Activated naive CD4-positive, alpha-beta T cell treated with anti-CD3 and anti-CD28 coated beads, Interleukin-2, amount 50 U/mL, for 24 hours (primary cell): ENCODE measurements at regions not wholly inside any gene's neighbourhood (a gene's known extent, or its start where the extent isn't known, plus 50 kb on each side); places are given as distances from the start of the nearest gene placed in this dataset.

Experiments used
- H3K27ac Mint-ChIP-seq: one replicate; pipeline ENCODE4 v1.8.0; 2021; ENCODE audit warnings: mild to moderate bottlenecking, mixed read lengths
- H3K27me3 Mint-ChIP-seq: one replicate; pipeline ENCODE4 v1.8.0; 2021; ENCODE audit warnings: mixed read lengths
- H3K36me3 Mint-ChIP-seq: one replicate; pipeline ENCODE4 v1.8.0; 2021; ENCODE audit warnings: mixed read lengths
- H3K4me1 Mint-ChIP-seq: one replicate; pipeline ENCODE4 v1.8.0; 2021; ENCODE audit warnings: mixed read lengths
- H3K4me3 Mint-ChIP-seq: one replicate; pipeline ENCODE4 v1.8.0; 2021; ENCODE audit warnings: mild to moderate bottlenecking, mixed read lengths
- H3K9me3 Mint-ChIP-seq: one replicate; pipeline ENCODE4 v1.8.0; 2021; ENCODE audit warnings: mixed read lengths

- Mint-ChIP-seq H3K4me1 (no peaks in the 10 kb centered on the region), H3K4me3 (no peak overlapping the region), H3K36me3 (no peaks in the 10 kb centered on the region), H3K9me3 (peaks cover 5% of the 10 kb centered on the region), H3K27me3 (no peaks in the 10 kb centered on the region), H3K27ac (no peak overlapping the region)
Measured at GRCh38 chr14:85308531-85309300, 221.2 kb upstream of the FLRT2 start.

GRCh38 chr14:85310491-85311272 is 219.3 kb upstream of the FLRT2 start:
- no peaks in the 10 kb centered on the region for H3K36me3 Mint-ChIP-seq
- no peaks in the 10 kb centered on the region for H3K9me3 Mint-ChIP-seq
- no peaks in the 10 kb centered on the region for H3K4me1 Mint-ChIP-seq
- no peak overlapping the region for H3K4me3 Mint-ChIP-seq
- no peaks in the 10 kb centered on the region for H3K27me3 Mint-ChIP-seq
- H3K27ac Mint-ChIP-seq: no peak overlapping the region

DNA sequence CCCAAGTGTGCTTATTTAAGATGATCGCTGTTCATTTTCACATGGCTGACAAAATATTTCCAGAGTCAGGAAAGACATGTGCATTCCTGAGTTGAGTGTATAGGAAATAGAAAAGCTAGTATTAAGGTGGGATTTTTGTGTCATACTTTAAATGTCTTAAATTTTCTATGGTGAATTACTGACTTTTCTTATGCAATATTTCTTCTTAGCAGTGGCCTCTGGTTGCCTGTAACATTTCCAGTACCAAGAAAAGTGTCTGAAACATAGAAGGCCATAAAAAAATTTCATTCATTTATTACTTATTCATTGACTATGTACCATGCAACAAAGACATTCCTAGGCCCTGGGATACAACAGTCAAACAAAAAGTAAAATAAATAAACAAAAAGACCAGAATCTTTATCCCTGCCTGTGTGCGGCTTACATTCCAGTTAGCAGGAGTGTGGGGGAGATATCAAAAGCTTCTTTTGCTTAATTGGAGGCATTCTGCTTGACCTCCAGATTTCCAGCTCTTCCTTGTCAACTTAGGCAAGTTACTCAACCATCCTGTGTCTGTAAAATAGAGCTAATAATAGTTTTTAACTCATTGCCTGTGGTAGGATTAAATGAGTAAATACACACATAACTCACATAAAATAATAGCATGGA is 216.3 kb upstream of the FLRT2 start:
- no peaks in the 10 kb centered on the region for H3K36me3 Mint-ChIP-seq
- H3K4me1 Mint-ChIP-seq: no peaks in the 10 kb centered on the region
- no peaks in the 10 kb centered on the region for H3K9me3 Mint-ChIP-seq
- H3K27ac Mint-ChIP-seq: no peak overlapping the region
- H3K27me3 Mint-ChIP-seq: no peaks in the 10 kb centered on the region
- H3K4me3 Mint-ChIP-seq: no peak overlapping the region

GRCh38 chr14:85315290-85315689 is 214.7 kb upstream of the FLRT2 start:
- H3K36me3 Mint-ChIP-seq: no peaks in the 10 kb centered on the region
- H3K27ac Mint-ChIP-seq: no peak overlapping the region
- no peak overlapping the region for H3K4me3 Mint-ChIP-seq
- H3K27me3 Mint-ChIP-seq: no peaks in the 10 kb centered on the region
- no peaks in the 10 kb centered on the region for H3K4me1 Mint-ChIP-seq
- H3K9me3 Mint-ChIP-seq: peaks cover 7% of the 10 kb centered on the region

DNA sequence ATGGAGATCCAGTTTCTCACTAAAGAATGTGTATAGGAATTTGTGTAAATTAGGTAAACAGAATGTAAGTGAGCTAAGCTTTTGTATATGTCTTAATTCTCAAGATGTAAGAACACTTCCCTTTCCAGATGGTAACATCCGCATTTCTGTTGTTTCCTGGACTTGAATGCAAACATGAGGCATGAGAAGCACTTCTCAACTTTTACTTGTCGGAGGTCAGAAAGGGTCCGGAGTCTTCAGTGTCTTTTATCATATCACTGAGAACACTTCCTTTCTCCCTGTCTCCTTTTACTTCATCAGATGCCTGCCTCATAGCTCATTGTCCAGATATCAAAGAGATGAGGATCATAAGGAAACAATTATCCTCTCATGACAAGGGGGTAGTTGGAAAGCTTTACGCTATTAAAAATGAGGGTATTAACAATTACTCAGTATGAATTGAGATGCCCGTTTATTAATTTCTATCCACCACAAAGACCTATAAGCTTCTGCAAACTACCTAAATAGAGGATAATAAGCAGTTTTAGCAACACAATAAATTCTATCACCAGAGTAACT is 214.1 kb upstream of the FLRT2 start:
- Mint-ChIP-seq H3K9me3 (peaks cover 8% of the 10 kb centered on the region), H3K4me3 (no peak overlapping the region), H3K4me1 (no peaks in the 10 kb centered on the region), H3K27me3 (no peaks in the 10 kb centered on the region), H3K36me3 (no peaks in the 10 kb centered on the region), H3K27ac (no peak overlapping the region)

DNA sequence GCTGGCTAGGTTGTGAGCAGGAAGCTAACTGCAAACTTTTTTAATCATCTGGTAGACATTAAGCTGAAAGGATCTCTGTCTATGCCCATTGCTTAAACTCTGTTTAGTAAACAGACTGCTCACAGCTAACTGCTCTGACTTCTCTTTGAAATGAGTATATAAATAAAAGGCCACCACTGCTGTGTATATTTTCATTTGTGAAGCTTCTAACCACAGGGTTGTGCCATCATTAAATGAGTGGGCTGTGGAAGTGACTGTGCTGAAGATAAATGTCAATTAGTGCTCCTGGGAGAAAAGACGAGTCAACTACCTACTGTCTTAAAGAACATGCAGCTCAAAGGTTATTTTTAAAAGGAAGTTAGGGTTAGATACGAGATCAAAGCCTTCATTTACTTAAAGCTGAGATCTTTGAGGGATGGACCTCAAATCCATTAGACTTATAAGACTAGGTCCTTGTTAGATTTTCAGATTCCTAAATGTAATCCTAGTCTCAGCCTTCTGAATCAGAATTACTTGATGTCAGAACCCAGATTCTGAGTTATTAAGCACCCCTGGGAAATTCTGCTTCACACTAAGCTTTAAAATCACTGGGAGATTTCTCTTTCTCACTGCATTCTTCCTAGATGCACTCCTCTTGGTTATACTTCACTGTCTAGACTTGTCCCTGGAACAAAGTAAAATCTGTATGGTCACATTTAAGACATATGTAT is 213.1 kb upstream of the FLRT2 start:
- no peaks in the 10 kb centered on the region for H3K27me3 Mint-ChIP-seq
- no peaks in the 10 kb centered on the region for H3K4me1 Mint-ChIP-seq
- H3K27ac Mint-ChIP-seq: no peak overlapping the region
- H3K36me3 Mint-ChIP-seq: no peaks in the 10 kb centered on the region
- no peak overlapping the region for H3K4me3 Mint-ChIP-seq
- peaks cover 8% of the 10 kb centered on the region for H3K9me3 Mint-ChIP-seq

DNA sequence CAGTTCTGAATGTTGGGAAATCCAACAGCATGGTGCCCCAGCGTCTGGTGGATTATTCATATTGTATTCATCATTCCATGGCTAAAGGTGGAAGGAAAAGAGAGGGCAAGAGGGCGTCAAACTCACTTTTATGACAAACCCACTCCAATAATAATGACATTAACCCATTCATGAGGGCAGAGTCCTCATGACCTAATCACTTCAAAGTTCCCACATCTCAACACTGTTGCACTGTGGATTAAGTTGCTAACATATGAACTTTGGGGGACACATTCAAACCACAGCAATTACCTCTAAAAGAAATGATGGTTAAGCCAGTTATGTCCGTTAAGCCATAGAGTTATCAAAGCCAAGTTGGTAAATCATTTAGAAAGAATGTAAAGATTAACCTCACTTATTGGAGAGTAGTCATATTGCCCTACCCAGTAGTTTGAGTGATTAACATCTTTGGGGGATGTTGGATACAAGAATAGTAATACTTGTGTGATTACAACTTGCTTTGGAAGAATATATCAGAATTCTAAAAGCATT is 212.4 kb upstream of the FLRT2 start:
- Mint-ChIP-seq H3K4me1 (no peaks in the 10 kb centered on the region), H3K36me3 (no peaks in the 10 kb centered on the region), H3K27ac (no peak overlapping the region), H3K4me3 (no peak overlapping the region), H3K9me3 (peaks cover 8% of the 10 kb centered on the region), H3K27me3 (no peaks in the 10 kb centered on the region)

GRCh38 chr14:85319101-85319500 is 210.8 kb upstream of the FLRT2 start:
- H3K27ac Mint-ChIP-seq: no peak overlapping the region
- H3K27me3 Mint-ChIP-seq: no peaks in the 10 kb centered on the region
- H3K4me1 Mint-ChIP-seq: no peaks in the 10 kb centered on the region
- H3K36me3 Mint-ChIP-seq: no peaks in the 10 kb centered on the region
- peaks cover 8% of the 10 kb centered on the region for H3K9me3 Mint-ChIP-seq
- no peak overlapping the region for H3K4me3 Mint-ChIP-seq

DNA sequence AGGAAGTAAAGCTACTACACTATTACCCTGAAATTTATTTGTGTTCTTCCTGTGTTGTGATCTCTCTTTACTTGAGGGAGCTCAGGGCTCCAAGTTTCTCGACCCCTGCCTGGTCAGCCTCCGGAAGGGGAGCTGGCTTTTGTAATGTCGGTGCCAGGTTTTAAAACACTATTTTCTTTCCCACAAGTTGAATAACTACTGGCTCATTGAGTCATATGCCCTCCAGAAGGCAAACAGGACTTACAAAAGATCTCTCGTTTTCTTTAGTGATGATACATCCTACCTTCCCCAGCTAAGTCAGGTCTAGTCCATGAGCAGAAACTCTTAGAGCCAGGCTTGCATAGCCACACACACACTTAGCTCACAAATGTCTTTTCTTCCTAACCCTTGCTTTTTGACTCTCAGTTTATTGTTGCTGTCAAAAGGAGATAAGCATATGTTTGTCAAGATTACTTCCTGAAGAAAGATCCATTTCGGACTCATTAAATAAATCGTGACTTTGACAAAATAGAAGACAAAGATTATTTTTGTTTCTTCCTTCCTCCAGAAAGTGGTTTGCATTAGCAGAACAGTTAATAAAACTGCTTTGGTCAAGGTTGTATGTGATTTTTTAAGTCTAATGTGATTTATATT is 209.8 kb upstream of the FLRT2 start:
- no peak overlapping the region for H3K27ac Mint-ChIP-seq
- no peaks in the 10 kb centered on the region for H3K4me1 Mint-ChIP-seq

GRCh38 chr14:85325134-85326017 is 204.6 kb upstream of the FLRT2 start:
- no peak overlapping the region for H3K4me3 Mint-ChIP-seq
- H3K36me3 Mint-ChIP-seq: no peaks in the 10 kb centered on the region
- H3K9me3 Mint-ChIP-seq: no peaks in the 10 kb centered on the region
- no peaks in the 10 kb centered on the region for H3K27me3 Mint-ChIP-seq
- H3K4me1 Mint-ChIP-seq: no peaks in the 10 kb centered on the region
- H3K27ac Mint-ChIP-seq: no peak overlapping the region

More for the DNA sequence above, 209.8 kb upstream of the FLRT2 start:
- H3K27me3 Mint-ChIP-seq: no peaks in the 10 kb centered on the region
- H3K9me3 Mint-ChIP-seq: peaks cover 8% of the 10 kb centered on the region
- no peak overlapping the region for H3K4me3 Mint-ChIP-seq
- no peaks in the 10 kb centered on the region for H3K36me3 Mint-ChIP-seq

DNA sequence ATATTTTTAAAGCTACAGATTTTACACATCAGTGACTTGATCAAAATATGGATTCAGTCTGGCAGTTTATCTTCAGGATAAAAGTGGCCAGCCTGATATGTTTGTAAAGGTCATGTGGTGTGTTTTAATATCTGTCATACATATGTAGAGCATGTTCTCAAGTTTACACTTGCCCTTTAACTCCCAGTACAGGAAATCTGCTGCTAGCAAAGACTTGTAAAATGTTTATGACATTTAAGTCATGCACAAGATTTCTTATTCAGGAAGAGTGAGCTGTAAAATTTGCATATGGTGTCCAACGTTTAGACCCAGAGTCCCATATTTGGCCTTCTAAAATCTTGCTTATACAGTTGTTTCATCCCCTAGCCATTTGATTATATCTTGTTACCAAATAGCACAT is 197.5 kb upstream of the FLRT2 start:
- no peak overlapping the region for H3K4me3 Mint-ChIP-seq
- H3K27me3 Mint-ChIP-seq: no peaks in the 10 kb centered on the region
- H3K36me3 Mint-ChIP-seq: no peaks in the 10 kb centered on the region
- no peak overlapping the region for H3K27ac Mint-ChIP-seq
- no peaks in the 10 kb centered on the region for H3K9me3 Mint-ChIP-seq
- H3K4me1 Mint-ChIP-seq: no peaks in the 10 kb centered on the region

GRCh38 chr14:85333313-85333712 is 196.6 kb upstream of the FLRT2 start:
- H3K9me3 Mint-ChIP-seq: no peaks in the 10 kb centered on the region
- no peaks in the 10 kb centered on the region for H3K27me3 Mint-ChIP-seq
- no peak overlapping the region for H3K4me3 Mint-ChIP-seq
- no peaks in the 10 kb centered on the region for H3K36me3 Mint-ChIP-seq
- no peaks in the 10 kb centered on the region for H3K4me1 Mint-ChIP-seq
- H3K27ac Mint-ChIP-seq: no peak overlapping the region

GRCh38 chr14:85333841-85334240 is 196.1 kb upstream of the FLRT2 start:
- Mint-ChIP-seq H3K27ac (no peak overlapping the region), H3K36me3 (no peaks in the 10 kb centered on the region), H3K4me3 (no peak overlapping the region), H3K4me1 (no peaks in the 10 kb centered on the region), H3K27me3 (no peaks in the 10 kb centered on the region), H3K9me3 (no peaks in the 10 kb centered on the region)

DNA sequence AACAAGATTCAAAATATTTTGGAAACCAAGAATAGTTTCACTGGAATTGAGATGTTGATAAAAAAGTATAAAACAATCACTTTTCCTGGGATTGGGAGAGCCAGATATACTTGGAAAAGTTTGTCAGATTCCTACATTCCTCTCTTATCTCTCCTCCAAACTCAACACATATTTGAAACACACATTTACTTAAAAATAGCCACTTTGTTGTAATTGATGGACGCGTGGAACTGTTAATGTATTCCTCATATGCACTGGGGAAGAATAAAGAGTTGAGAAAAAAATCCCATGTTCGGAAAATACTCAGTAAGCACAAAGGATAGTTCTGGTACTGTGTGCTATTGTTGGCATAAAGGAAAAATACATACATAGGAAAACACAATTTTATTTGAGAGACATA is 195.6 kb upstream of the FLRT2 start:
- Mint-ChIP-seq H3K9me3 (no peaks in the 10 kb centered on the region), H3K36me3 (no peaks in the 10 kb centered on the region), H3K4me3 (no peak overlapping the region), H3K27ac (no peak overlapping the region), H3K27me3 (no peaks in the 10 kb centered on the region), H3K4me1 (no peaks in the 10 kb centered on the region)
